ENCODE measurements at regions not wholly inside any gene's neighbourhood (a gene's known extent, or its start where the extent isn't known, plus 50 kb on each side); places are given as distances from the start of the nearest gene placed in this dataset.

DNA sequence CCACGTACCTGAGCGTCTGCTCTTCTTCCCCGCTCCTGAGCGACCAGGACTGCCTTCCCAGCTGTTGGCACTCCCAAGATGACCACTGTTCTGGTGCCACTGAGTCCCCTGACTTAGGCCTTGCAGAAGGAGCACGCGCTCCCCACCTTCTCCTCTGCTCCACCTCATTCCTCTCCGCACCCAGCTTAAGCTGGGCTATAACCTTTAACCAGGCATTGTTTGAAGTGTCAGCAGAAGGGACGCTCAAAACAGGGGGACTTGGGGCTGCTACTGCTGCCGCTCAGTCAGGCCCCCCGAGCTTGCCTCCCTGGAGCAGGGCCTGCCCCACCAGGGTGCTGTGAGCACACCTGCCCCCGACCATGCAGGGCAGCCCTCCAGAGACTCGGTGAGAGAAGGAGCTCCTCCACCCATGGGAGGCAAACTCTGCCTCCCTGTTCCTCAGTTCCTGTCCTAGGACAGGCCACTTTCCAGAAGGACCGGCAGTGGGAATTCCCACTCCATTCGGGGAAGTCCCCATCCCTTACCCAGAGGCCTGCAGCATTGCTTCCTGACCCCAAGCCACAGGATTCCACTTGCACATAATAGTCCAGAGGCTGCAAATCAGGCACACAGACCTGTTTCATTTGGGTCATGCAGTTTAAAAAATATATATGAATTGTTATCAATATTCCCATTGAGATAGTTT lies 99.7 kb upstream of the ENPP6 start:
- TF ChIP-seq EP300 (IDR thresholded peaks at IDR 0.05): no peak
- TF ChIP-seq, protein P1, sequence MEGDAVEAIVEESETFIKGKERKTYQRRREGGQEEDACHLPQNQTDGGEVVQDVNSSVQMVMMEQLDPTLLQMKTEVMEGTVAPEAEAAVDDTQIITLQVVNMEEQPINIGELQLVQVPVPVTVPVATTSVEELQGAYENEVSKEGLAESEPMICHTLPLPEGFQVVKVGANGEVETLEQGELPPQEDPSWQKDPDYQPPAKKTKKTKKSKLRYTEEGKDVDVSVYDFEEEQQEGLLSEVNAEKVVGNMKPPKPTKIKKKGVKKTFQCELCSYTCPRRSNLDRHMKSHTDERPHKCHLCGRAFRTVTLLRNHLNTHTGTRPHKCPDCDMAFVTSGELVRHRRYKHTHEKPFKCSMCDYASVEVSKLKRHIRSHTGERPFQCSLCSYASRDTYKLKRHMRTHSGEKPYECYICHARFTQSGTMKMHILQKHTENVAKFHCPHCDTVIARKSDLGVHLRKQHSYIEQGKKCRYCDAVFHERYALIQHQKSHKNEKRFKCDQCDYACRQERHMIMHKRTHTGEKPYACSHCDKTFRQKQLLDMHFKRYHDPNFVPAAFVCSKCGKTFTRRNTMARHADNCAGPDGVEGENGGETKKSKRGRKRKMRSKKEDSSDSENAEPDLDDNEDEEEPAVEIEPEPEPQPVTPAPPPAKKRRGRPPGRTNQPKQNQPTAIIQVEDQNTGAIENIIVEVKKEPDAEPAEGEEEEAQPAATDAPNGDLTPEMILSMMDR (IDR thresholded peaks at IDR 0.05): no peak
- no peak for TF ChIP-seq POLR2A (IDR thresholded peaks at IDR 0.05)
